AG10803 (cell line): ENCODE measurements at regions not wholly inside any gene's neighbourhood (a gene's known extent, or its start where the extent isn't known, plus 50 kb on each side); places are given as distances from the start of the nearest gene placed in this dataset.

Experiments used
- DNase-seq: peaks from one replicate; pipeline ENCODE4 v3.0.0; 2010; ENCODE audit warnings: low read depth
- H3K4me3 ChIP-seq: 2 replicates; pipeline ENCODE4 v1.5.1; 2011; ENCODE audit warnings: mild to moderate bottlenecking, low read length, control low read depth
- TF ChIP-seq, protein P1 (sequence below): conservative IDR thresholded peaks from 2 replicates; pipeline ENCODE4 v1.5.1; 2011; ENCODE audit warnings: mild to moderate bottlenecking, low read length, control low read depth, inconsistent platforms

DNA sequence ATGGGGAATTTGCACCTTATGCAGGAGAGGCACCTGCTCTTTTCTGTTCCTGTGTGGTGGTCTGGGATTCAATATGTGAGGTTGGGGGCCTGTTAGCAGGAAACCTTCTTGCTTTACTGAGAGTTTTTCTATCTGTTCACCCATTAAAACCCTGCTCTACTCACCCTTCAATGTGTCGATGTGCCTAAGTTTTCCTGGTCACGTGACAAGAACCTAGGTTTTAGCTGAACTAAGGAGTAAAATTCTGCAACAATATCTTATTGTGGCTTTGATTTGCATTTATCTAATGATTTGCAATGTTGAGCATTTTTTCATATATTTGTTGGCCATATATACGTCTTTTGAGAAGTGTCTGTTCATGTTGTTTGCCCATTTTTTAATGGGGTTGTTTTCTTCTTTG, 979.9 kb downstream of the HACE1 start:
- no peak for DNase-seq
- H3K4me3 ChIP-seq: no peak overlapping the region
- TF ChIP-seq, protein P1, sequence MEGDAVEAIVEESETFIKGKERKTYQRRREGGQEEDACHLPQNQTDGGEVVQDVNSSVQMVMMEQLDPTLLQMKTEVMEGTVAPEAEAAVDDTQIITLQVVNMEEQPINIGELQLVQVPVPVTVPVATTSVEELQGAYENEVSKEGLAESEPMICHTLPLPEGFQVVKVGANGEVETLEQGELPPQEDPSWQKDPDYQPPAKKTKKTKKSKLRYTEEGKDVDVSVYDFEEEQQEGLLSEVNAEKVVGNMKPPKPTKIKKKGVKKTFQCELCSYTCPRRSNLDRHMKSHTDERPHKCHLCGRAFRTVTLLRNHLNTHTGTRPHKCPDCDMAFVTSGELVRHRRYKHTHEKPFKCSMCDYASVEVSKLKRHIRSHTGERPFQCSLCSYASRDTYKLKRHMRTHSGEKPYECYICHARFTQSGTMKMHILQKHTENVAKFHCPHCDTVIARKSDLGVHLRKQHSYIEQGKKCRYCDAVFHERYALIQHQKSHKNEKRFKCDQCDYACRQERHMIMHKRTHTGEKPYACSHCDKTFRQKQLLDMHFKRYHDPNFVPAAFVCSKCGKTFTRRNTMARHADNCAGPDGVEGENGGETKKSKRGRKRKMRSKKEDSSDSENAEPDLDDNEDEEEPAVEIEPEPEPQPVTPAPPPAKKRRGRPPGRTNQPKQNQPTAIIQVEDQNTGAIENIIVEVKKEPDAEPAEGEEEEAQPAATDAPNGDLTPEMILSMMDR: no peak

DNA sequence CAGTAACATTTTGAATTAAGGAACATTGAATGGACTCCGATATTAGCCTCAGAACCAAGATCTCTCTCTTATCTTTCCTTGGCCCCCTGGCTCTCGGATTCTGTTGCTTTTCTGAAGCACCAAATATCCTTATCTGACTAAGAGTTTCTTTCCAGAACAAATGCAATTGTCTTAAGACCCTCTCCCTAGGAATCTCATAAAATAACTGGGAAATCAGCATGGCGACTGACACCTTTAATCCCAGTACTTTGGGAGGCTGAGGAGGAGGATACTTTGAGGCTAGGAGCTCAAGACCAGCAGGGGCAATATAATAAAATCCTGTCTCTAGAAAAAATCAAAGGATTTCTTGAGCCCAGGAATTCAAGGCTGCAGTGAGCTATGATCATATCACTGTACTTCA, 984.5 kb downstream of the HACE1 start:
- TF ChIP-seq, protein P1: no peak

GRCh38 chr6:103874575-103874974, 985.1 kb downstream of the HACE1 start:
- TF ChIP-seq, protein P1: no peak
- no peak overlapping the region for H3K4me3 ChIP-seq
- DNase-seq: no peak

More for the DNA sequence above, 984.5 kb downstream of the HACE1 start:
- DNase-seq: no peak
- H3K4me3 ChIP-seq: no peak overlapping the region

DNA sequence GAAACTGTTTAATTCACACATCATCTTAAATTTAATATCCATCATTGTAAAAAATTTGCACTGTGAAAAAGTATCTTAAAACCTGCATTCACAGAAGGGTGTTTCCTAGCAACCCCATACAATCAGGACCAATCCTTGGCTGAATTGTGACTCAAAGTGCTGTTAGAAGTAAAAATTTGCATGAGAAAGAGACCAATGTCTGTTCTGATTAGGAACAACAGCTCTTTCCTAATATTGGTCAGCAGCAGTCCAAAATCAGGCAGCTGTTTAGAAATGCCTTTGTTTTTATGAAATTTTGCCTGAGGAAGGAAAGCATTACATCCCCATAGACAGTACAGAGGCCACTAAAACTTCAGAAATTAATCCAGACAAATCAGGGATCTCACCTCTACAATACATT, 987.0 kb downstream of the HACE1 start:
- TF ChIP-seq, protein P1: no peak
- no peak overlapping the region for H3K4me3 ChIP-seq
- no peak for DNase-seq

DNA sequence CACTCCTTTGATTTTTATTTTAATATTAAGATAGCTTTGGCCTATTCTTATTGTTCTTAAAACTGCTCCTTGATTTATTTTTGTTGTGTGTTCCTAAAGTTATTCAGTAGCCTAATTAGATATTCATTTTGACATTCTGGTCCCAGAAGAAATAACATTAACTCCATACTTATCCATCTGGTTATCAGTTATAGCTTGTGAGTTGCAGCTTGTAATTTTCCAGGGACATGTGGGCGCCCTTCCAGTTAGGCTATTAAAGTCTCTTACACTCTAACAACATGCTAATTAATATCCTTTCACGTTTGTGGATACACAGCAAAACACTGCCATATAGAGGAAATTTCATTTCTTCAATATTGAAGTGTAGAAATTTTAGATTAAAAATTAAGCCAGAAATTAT, 987.5 kb downstream of the HACE1 start:
- TF ChIP-seq, protein P1: no peak
- no peak overlapping the region for H3K4me3 ChIP-seq
- DNase-seq: no peak

- TF ChIP-seq, protein P1: no peak
- H3K4me3 ChIP-seq: no peak overlapping the region
- DNase-seq: no peak
Measured at GRCh38 chr6:103870970-103871369, 988.7 kb downstream of the HACE1 start.

DNA sequence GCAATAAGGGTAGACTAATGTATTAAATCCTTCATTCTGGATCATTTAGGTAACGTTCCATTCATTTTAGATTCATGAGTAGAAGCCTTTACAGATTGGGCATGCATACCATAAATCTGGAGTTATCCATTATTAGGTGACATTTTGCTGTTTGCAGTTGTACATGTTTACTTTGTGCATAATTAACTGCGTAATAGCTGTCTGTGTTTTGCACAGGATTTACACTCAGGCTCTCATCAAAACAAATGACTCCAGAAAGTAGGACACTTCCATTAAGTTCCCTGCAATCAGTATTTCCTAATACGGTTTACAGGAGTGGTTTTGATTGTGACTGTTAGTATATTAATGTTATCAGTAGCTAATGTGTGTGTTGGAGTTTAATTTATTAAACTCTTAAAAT, 997.4 kb downstream of the HACE1 start:
- H3K4me3 ChIP-seq: no peak overlapping the region
- no peak for DNase-seq
- TF ChIP-seq, protein P1: no peak
